ENCODE measurements at regions not wholly inside any gene's neighbourhood (a gene's known extent, or its start where the extent isn't known, plus 50 kb on each side); places are given as distances from the start of the nearest gene placed in this dataset.

DNA sequence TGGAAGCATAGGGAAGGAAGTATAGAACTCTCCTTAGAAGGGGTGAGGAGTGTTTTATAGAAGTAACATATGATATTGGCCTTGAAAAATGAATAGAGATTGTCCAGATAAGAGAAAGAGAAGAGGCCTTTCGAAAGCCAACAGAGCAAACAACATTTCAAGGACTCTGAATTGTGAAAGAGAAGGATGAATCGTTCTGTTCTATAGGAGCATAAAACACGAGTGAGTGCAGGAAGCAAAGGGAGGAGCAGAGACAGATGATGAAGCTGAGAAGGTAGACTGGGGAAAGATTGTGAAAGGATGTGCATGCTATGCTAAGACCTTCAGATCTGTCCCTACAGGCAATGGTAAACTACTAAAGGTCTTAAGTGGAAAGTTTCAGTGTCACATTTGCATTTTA is 271.0 kb downstream of the TMEM161B start:
- Histone ChIP-seq H3K4me3 (ENCODE audit: low read length in 2 of 2) (no peak overlapping the region), H3K4me2 (ENCODE audit: insufficient read depth, low read length, poor library complexity, severe bottlenecking) (no peak overlapping the region), H3K23ac (ENCODE audit: low read depth, low read length, poor library complexity) (no peak overlapping the region), H3K14ac (ENCODE audit: low read length) (no peak overlapping the region), H4K91ac (ENCODE audit: low read depth, low read length, poor library complexity) (no peak overlapping the region), H3K9me3 (replicated peaks in 1 of 2; ENCODE audit: control insufficient read depth in 2 of 2, insufficient read depth in 1 of 2, low read depth in 1 of 2, low read length in 2 of 2) (no peaks in the 10 kb centered on the region), H3K9ac (ENCODE audit: low read depth, low read length, poor library complexity) (no peak overlapping the region), H2AK5ac (ENCODE audit: low read depth, low read length) (no peak overlapping the region), H3K79me1 (ENCODE audit: low read depth, low read length) (no peaks in the 10 kb centered on the region), H2BK120ac (ENCODE audit: low read depth, low read length) (no peak overlapping the region), H3K18ac (ENCODE audit: low read length) (no peak overlapping the region), H2BK15ac (ENCODE audit: low read length) (no peak overlapping the region), H3K4me1 (ENCODE audit: control insufficient read depth in 2 of 2, insufficient read depth in 1 of 2, low read depth in 1 of 2, low read length in 2 of 2) (no peaks in the 10 kb centered on the region), H3K27ac (replicated peaks; ENCODE audit: low read length) (no peak overlapping the region), H3K36me3 (replicated peaks in 1 of 2; ENCODE audit: control insufficient read depth in 2 of 2, insufficient read depth in 2 of 2, low read length in 2 of 2) (no peaks in the 10 kb centered on the region), H2AFZ (ENCODE audit: low read length) (no peak overlapping the region), H2BK12ac (ENCODE audit: low read length) (no peak overlapping the region), H2BK5ac (ENCODE audit: low read length) (no peak overlapping the region), H4K8ac (ENCODE audit: low read depth, low read length) (no peak overlapping the region), H3K4ac (ENCODE audit: low read length) (no peak overlapping the region), H3K27me3 (ENCODE audit: control insufficient read depth in 3 of 3, insufficient read depth in 3 of 3, low read depth in 1 of 3, low read length in 3 of 3) (no peaks in the 10 kb centered on the region)
- WGBS, 2 donors (ENCODE audit: extremely low coverage in 2 of 2, insufficient read length in 2 of 2, insufficient replicate concordance in 1 of 2) = no CpG with 5 or more reads among the region's 3 CpGs
- DNase-seq (ENCODE audit: low spot score) = no peak

DNA sequence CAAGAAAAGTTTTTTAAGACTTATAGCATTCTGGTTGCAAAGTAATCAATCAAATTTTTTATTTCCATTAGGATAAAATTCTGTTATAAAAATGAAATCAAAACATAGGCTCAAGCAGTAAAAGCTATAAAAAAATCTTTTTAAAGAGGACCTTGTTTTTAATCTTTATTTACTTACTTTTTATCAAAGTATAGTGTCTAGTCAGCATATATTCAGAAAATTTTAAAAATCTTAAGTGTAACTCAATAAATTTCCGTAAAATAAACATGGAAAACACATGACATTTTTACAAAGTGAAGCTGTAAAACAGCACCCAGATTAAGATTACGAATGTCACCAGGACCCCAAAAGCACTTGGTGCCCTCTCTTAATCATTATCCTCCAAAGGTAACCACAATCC is 302.4 kb downstream of the TMEM161B start:
- DNase-seq (ENCODE audit: low spot score) = no peak
- no peak overlapping the region for H4K8ac ChIP-seq (ENCODE audit: low read depth, low read length)
- H2BK5ac ChIP-seq (ENCODE audit: low read length) = no peak overlapping the region
- no peak overlapping the region for H4K91ac ChIP-seq (ENCODE audit: low read depth, low read length, poor library complexity)
- no peaks in the 10 kb centered on the region for H3K36me3 ChIP-seq (replicated peaks in 1 of 2; ENCODE audit: control insufficient read depth in 2 of 2, insufficient read depth in 2 of 2, low read length in 2 of 2)
- H2BK15ac ChIP-seq (ENCODE audit: low read length) = no peak overlapping the region
- H3K4me1 ChIP-seq (ENCODE audit: control insufficient read depth in 2 of 2, insufficient read depth in 1 of 2, low read depth in 1 of 2, low read length in 2 of 2) = no peaks in the 10 kb centered on the region
- no peak overlapping the region for H2AK5ac ChIP-seq (ENCODE audit: low read depth, low read length)
- H3K4me2 ChIP-seq (ENCODE audit: insufficient read depth, low read length, poor library complexity, severe bottlenecking) = no peak overlapping the region
- H3K4me3 ChIP-seq (ENCODE audit: low read length in 2 of 2) = no peak overlapping the region
- no peaks in the 10 kb centered on the region for H3K9me3 ChIP-seq (replicated peaks in 1 of 2; ENCODE audit: control insufficient read depth in 2 of 2, insufficient read depth in 1 of 2, low read depth in 1 of 2, low read length in 2 of 2)
- H3K14ac ChIP-seq (ENCODE audit: low read length) = no peak overlapping the region
- no peaks in the 10 kb centered on the region for H3K79me1 ChIP-seq (ENCODE audit: low read depth, low read length)
- no peak overlapping the region for H3K27ac ChIP-seq (replicated peaks; ENCODE audit: low read length)
- H2AFZ ChIP-seq (ENCODE audit: low read length) = no peak overlapping the region
- no peaks in the 10 kb centered on the region for H3K27me3 ChIP-seq (ENCODE audit: control insufficient read depth in 3 of 3, insufficient read depth in 3 of 3, low read depth in 1 of 3, low read length in 3 of 3)
- no peak overlapping the region for H3K4ac ChIP-seq (ENCODE audit: low read length)
- H2BK12ac ChIP-seq (ENCODE audit: low read length) = no peak overlapping the region
- no CpG with 5 or more reads among the region's 2 CpGs for WGBS, 2 donors (ENCODE audit: extremely low coverage in 2 of 2, insufficient read length in 2 of 2, insufficient replicate concordance in 1 of 2)
- no peak overlapping the region for H3K23ac ChIP-seq (ENCODE audit: low read depth, low read length, poor library complexity)
- H3K18ac ChIP-seq (ENCODE audit: low read length) = no peak overlapping the region
- no peak overlapping the region for H2BK120ac ChIP-seq (ENCODE audit: low read depth, low read length)
- H3K9ac ChIP-seq (ENCODE audit: low read depth, low read length, poor library complexity) = no peak overlapping the region

DNA sequence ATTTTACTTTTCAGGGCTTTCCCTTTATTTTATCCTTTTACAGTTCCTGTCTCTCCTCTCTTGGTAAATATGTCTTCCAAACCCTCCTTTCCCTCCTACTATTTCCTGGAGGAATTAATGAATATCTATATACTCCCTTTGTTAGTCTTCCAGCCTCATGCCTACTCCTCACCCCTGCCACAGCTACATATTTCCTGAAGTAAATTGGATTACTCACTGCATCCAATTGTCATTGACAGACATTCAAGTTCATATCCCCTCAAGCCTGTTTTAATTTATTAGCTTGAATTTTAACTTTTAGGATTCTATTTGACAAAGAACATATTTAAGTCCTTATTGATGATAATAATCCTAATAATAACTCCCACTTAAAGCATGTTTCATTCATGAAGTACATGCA is 314.5 kb downstream of the TMEM161B start:
- H3K9me3 ChIP-seq (replicated peaks in 1 of 2; ENCODE audit: control insufficient read depth in 2 of 2, insufficient read depth in 1 of 2, low read depth in 1 of 2, low read length in 2 of 2) = no peaks in the 10 kb centered on the region

DNA sequence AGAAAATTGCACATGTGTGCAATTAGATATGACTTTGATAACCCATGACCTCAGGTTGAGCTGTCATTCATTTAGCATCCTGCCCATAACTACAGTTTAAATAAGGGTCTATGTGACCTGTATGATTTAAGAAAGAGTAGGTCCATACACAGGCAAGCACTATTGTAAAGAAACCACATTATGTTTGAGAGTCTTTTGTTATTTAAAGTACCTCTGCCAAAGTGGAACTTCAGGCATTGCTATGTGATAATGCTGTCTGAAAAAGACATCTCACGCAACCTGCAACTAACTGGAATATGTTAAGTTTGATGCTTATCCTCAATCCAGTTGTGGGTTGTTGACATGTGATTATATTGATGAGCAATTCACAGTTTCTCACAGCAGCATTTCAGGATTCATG is 317.0 kb downstream of the TMEM161B start:
- Histone ChIP-seq H3K4me2 (ENCODE audit: insufficient read depth, low read length, poor library complexity, severe bottlenecking) (no peak overlapping the region), H3K36me3 (replicated peaks in 1 of 2; ENCODE audit: control insufficient read depth in 2 of 2, insufficient read depth in 2 of 2, low read length in 2 of 2) (no peaks in the 10 kb centered on the region), H3K4me3 (ENCODE audit: low read length in 2 of 2) (no peak overlapping the region), H3K4me1 (ENCODE audit: control insufficient read depth in 2 of 2, insufficient read depth in 1 of 2, low read depth in 1 of 2, low read length in 2 of 2) (peaks cover 9 to 10% of the 10 kb centered on the region in 2 donors), H4K8ac (ENCODE audit: low read depth, low read length) (no peak overlapping the region), H3K9me3 (replicated peaks in 1 of 2; ENCODE audit: control insufficient read depth in 2 of 2, insufficient read depth in 1 of 2, low read depth in 1 of 2, low read length in 2 of 2) (no peaks in the 10 kb centered on the region), H3K27me3 (ENCODE audit: control insufficient read depth in 3 of 3, insufficient read depth in 3 of 3, low read depth in 1 of 3, low read length in 3 of 3) (peaks cover 0 to 32% (median 0%) of the 10 kb centered on the region in 3 experiments), H2BK120ac (ENCODE audit: low read depth, low read length) (no peak overlapping the region), H3K14ac (ENCODE audit: low read length) (no peak overlapping the region), H3K23ac (ENCODE audit: low read depth, low read length, poor library complexity) (no peak overlapping the region), H3K18ac (ENCODE audit: low read length) (no peak overlapping the region), H4K91ac (ENCODE audit: low read depth, low read length, poor library complexity) (no peak overlapping the region), H2AK5ac (ENCODE audit: low read depth, low read length) (no peak overlapping the region), H3K27ac (replicated peaks; ENCODE audit: low read length) (no peak overlapping the region), H2BK5ac (ENCODE audit: low read length) (no peak overlapping the region), H2AFZ (ENCODE audit: low read length) (no peak overlapping the region), H3K4ac (ENCODE audit: low read length) (no peak overlapping the region), H2BK12ac (ENCODE audit: low read length) (no peak overlapping the region), H3K79me1 (ENCODE audit: low read depth, low read length) (no peaks in the 10 kb centered on the region), H3K9ac (ENCODE audit: low read depth, low read length, poor library complexity) (no peak overlapping the region), H2BK15ac (ENCODE audit: low read length) (no peak overlapping the region)
- no CpG with 5 or more reads among the region's 1 CpG for WGBS, 2 donors (ENCODE audit: extremely low coverage in 2 of 2, insufficient read length in 2 of 2, insufficient replicate concordance in 1 of 2)
- DNase-seq (ENCODE audit: low spot score) = no peak

More for the DNA sequence above, 314.5 kb downstream of the TMEM161B start:
- Histone ChIP-seq H3K27ac (replicated peaks; ENCODE audit: low read length) (no peak overlapping the region), H2AK5ac (ENCODE audit: low read depth, low read length) (no peak overlapping the region), H4K8ac (ENCODE audit: low read depth, low read length) (no peak overlapping the region), H2BK5ac (ENCODE audit: low read length) (no peak overlapping the region), H3K27me3 (ENCODE audit: control insufficient read depth in 3 of 3, insufficient read depth in 3 of 3, low read depth in 1 of 3, low read length in 3 of 3) (peaks cover 0 to 18% (median 0%) of the 10 kb centered on the region in 3 experiments), H2BK15ac (ENCODE audit: low read length) (no peak overlapping the region), H3K36me3 (replicated peaks in 1 of 2; ENCODE audit: control insufficient read depth in 2 of 2, insufficient read depth in 2 of 2, low read length in 2 of 2) (no peaks in the 10 kb centered on the region), H2BK120ac (ENCODE audit: low read depth, low read length) (no peak overlapping the region), H3K4me3 (ENCODE audit: low read length in 2 of 2) (no peak overlapping the region), H4K91ac (ENCODE audit: low read depth, low read length, poor library complexity) (no peak overlapping the region), H3K14ac (ENCODE audit: low read length) (no peak overlapping the region), H3K23ac (ENCODE audit: low read depth, low read length, poor library complexity) (no peak overlapping the region), H2BK12ac (ENCODE audit: low read length) (no peak overlapping the region), H3K4me1 (ENCODE audit: control insufficient read depth in 2 of 2, insufficient read depth in 1 of 2, low read depth in 1 of 2, low read length in 2 of 2) (peaks cover 9 to 10% of the 10 kb centered on the region in 2 donors), H3K9ac (ENCODE audit: low read depth, low read length, poor library complexity) (no peak overlapping the region), H3K18ac (ENCODE audit: low read length) (no peak overlapping the region), H3K4ac (ENCODE audit: low read length) (no peak overlapping the region), H3K79me1 (ENCODE audit: low read depth, low read length) (no peaks in the 10 kb centered on the region), H3K4me2 (ENCODE audit: insufficient read depth, low read length, poor library complexity, severe bottlenecking) (no peak overlapping the region), H2AFZ (ENCODE audit: low read length) (no peak overlapping the region)
- DNase-seq (ENCODE audit: low spot score) = no peak

Data from neuronal stem cell (in vitro differentiated cells).